Erythroblast (primary cell): ENCODE measurements at regions not wholly inside any gene's neighbourhood (a gene's known extent, or its start where the extent isn't known, plus 50 kb on each side); places are given as distances from the start of the nearest gene placed in this dataset.

Experiments used
- DNase-seq, 2 experiments: peaks; one replicate each; lab custom pipeline; 2025; lab: John Stamatoyannopoulos, UW
- GATA1 ChIP-seq: IDR thresholded peaks from 2 replicates; pipeline ENCODE4 v1.6.1; 2011; ENCODE audit warnings: low read depth, mild to moderate bottlenecking, control low read depth, low read length, moderate library complexity
- POLR2A ChIP-seq: IDR thresholded peaks from 2 replicates; pipeline ENCODE4 v1.6.1; 2011; ENCODE audit warnings: mild to moderate bottlenecking, low read length

DNA sequence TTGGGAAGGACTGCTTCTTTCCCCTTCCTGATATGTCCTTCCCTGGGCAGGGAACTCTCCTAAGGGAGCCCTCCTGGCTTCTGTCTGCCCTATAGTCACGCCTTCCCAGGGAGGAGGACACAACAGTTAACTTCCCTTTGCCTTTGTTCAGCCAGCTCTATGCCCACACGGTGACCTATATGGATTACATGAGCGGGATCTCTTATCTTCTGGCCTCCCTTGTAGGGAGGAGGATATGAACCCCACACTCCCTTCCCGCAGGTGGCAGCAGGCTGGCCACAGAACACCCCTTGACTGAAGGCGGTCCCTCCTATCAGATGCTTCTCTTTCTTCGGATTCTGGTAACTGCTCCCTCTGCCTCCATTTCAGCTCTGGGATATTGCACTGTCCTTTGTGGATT is 135.6 kb upstream of the MAX start:
- DNase-seq: peak; percentile 11 to 31
- TF ChIP-seq GATA1: no peak
- TF ChIP-seq POLR2A: no peak

DNA sequence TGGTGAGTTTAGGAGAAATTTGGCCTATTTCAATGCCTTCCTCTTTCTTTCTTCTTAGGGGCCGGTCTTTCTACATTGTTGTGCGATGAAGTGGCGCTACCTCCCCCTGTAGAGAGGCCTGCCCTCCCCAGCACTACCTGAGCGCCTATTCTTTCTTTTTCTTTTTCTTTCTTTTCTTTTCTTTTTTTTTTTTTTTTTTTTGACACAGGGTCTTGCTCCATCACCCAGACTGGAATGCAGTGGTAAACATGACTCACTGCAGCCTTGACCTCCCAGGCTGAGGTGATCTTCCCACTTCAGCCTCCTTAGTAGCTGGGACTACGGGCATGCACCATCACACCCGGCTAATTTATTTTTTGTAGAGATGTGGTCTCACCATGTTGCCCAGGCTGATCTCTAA is 136.1 kb upstream of the MAX start:
- no peak for TF ChIP-seq POLR2A
- TF ChIP-seq GATA1: no peak
- DNase-seq: no peak

DNA sequence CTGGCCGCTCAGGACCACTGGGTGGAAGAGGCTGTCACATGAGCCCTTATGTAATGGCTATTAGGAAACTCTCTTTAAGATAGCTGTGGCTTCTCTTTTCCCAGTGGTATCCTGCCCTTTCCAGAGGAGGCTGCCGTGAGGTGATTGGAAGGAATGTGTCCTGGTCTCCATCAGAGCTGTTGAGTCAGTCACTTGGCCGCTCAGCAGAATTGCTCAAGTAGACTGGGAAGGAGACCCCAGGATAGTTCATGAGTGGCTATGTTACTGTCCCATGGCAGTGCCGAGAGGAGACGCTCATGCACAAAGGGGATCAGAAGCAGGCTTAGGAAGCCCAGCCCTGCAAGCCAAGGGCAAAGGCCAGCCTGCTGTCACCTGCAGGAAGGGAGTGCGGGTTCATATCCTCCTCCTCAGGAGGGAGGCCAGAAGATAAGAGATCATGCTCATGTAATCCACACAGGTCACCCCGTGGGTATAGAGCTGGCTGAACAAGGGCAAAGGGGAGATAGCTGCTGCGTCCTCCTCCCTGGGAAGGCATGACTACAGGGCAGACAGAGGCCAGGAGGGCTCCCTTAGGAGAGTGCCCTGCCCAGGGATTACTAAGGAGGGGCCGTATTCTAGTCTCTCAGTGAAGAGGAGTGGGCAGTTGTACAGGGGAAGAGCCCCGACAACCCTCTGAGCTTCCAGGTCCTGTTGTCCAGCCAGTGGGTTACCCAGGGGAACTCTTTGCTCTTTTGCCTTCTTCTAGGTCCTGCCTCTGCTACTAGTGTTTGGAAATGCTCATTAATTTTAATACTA is 137.0 kb upstream of the MAX start:
- no peak for TF ChIP-seq POLR2A
- no peak for TF ChIP-seq GATA1
- DNase-seq: no peak

DNA sequence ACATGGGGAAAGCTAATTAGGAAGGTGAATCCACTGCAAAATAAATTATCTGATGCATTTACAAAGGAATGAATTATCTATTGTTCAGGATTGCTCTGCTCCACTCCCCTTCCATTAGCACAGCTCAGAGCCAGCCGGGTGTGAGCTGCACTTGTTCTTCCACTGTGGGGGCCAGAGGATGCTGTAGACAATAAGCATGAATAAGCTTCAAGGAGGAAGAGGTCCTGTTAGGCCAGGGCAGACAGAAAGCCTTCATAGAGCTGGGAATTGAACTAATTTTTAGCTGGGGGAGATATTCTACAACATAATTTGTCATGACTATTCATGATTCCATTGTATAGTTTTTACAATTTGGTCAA is 137.6 kb upstream of the MAX start:
- no peak for DNase-seq
- TF ChIP-seq POLR2A (no peak), GATA1 (no peak)

DNA sequence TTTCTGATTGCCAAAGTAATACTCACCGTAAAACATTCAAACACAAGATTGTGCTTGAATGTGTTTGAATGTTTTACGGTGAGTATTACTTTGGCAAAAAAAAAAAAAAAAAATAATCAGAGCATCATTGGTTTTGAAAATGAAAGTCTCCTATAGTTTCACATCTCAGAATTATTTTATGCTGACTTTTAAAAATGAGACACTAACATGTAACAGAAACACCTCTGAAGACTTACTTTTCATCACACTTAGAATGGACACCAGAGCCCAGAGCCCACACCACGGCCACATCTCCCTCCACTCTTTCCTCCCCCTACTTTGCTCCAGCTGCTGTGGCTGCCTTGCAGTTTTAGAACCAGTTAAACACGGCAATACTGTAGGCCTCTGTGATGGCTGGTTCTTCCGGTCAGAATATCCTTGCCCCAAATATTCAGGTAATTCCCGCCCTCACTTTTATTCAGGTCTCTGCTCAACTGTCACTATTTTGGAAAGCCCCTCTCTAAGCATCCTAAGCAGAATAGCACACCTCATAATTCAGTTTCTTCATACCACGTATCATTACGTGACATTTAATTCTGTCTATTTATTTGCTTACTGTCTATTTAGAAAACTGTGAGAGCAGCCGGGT is 138.9 kb upstream of the MAX start:
- TF ChIP-seq GATA1 (no peak), POLR2A (no peak)
- DNase-seq: no peak

DNA sequence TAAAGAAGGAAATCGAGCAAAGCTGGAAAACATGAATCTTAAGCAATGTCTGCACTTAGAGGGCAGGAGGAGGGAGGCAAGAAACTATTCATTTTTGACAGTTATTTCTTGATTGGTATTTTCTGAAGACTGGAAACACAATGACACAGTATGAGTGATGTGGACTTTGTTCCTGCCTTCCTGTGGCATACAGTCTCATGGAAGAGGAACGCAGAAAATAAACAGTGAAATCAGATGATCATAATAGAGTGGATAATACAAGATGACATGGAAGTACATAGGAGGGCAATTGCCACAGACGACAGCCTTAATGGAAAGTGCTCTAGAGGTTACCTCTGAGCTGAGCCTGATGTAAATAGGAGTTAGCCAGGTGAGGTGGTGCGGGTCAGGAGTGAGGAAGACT is 140.4 kb upstream of the MAX start:
- TF ChIP-seq POLR2A: no peak
- no peak for TF ChIP-seq GATA1
- no peak for DNase-seq

DNA sequence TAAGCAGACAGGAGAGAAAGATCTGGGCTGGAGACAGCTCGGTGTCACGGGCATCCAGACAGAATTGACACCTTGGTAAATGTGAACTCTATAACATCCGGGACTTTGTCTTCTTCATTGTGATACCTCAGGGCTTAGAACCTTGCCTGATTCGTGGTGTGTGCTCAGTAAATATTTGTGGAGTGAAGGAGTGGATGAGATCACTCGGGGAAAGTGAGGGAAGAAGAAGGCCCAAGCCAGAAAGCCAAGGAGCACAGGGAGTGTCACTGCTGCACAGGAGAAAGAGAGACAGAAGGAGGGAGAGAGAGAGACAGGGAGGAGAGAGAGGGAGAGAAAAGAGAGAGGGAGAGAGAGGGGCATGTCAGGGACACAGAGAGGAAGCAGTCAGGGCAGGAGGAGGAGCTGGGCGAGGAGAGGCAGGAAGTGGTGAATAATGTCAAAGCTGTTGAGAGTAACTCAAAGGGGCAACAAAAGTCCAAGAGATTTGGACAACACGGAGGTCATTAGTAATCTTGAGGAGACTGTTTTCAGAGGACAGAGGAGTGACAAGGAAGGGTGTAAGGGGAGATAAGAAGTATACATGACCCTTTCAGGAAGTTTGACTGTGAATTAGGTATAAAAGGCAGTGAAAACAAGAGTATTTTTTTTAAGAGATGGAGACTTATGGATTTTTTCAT is 141.6 kb upstream of the MAX start:
- TF ChIP-seq GATA1 (no peak), POLR2A (no peak)
- no peak for DNase-seq

DNA sequence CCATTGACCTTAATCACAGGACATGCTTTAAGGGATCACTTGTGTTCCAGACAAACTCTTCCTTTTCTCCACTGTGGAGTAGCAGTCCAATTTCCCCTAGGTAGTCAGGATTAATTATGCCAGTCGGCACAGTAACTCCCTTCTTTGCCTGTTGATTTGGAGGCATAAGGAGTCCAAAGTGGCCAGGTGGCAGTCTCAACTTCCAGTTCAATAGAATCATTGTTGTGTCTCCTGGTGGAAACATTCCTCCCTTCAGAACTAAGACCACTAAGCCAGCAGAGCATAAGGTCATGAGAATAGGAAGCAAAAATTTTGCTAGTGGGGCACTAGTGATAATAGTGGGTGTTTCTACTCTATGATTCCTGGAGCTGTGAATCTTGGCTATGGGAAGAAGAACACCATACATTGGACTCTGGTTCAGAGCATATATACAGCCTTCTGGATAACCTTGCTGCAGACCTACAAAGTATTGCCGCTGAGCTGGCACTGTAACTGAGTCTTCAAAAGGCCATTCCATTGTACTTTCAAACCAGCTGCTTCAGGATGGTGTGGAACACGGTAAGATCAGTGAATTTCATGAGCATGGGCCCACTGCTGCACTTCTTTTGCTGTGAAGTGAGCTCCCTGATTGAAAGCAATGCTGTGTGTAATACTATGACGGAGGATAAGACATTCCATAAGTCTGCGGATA is 147.3 kb upstream of the MAX start:
- DNase-seq: no peak

DNA sequence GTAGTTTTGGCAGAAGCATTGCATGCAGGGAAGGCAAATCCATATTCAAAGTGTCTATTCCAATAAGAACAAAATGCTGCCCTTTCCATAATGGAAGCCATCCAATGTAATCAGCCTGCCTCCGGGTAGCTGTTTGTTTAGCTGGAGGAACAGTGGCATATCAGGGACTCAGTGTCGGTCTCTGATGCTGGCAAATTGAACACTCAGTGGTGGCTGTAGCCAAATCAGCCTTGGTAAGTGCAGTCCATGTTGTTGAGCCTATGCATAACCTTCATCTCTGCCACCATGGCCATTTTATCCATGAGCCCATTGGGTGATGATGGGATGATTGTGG is 147.8 kb upstream of the MAX start:
- no peak for DNase-seq
- TF ChIP-seq GATA1 (no peak), POLR2A (no peak)

More for the DNA sequence above, 147.3 kb upstream of the MAX start:
- TF ChIP-seq GATA1 (no peak), POLR2A (no peak)

DNA sequence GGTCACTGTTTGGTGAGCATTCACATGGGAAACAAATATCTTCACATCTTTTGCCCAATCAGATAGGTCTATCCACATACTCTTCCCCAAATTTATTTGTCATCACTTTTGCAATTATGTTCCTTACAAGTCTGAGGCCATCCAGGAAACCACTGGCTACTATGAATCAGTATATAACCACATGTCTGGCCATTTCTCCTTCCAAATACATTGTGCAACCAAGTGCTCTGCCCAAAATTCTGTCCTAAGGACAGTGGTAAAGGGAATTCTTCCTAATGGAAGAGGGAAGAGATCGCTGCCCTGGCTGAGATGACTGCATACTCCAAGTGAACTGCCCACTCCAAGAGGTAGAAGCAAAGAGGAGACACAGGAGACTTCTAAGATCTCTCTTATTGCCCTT is 148.9 kb upstream of the MAX start:
- DNase-seq: no peak
- no peak for TF ChIP-seq GATA1
- no peak for TF ChIP-seq POLR2A

DNA sequence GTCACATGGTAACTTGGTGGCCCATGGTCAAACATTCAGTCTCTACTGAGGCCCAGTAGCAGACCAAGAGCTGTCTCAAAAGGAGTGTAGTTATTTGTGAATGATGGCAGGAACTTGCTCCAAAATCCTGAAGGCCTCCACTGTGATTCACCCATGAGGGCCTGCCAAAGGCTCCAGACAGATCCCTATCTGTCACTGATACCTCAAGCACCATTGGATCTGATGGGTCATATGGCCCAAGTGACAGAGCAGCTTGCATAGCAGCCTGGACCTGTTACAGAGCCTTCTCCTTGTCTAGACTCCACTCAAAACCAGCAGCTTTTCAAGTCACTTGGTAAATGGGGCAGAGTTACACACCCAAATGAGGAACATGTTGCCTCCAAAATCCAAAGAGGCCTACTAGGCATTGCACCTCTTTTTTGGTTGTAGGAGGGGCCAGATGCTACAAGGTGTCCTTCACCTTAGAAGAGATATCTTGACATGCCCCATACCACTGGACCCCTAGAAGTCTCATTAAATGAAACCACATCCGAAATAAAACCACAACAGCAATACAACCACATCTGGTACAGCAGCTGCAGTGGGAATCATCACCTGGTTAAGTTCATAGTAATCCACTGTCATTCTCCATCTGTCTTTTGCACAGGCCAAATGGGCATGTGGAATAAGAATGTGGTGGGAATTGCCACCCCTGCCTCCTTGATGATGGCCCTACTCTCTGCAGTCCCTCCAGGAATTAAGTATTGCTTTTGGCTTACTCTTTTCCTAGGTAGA is 150.4 kb upstream of the MAX start:
- DNase-seq: no peak

DNA sequence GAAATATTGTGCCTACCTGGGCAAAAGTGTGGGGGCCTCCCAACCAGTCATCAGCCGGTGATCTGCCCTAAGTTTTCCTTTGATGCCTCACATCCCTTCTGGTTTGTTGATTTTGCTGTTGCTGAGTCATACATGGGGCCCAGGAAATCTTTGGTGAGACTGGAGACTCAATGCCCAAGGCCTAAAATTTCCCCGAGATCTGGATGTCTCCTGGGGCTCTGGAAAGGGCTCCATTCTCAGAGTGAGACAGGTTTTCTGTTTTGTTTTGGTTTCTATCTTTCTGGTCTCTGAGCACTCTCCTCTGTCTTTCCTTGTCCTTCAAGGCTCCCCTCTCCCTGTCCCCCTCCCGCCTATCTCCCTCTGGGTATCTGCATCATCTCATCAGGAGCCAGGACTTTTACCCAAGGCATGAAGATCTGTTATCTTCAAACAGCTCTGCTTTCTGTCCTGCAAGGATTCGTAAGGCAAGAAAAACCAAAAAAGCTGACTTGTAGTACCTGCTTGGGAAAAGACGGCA is 152.8 kb upstream of the MAX start:
- DNase-seq: no peak

More for the DNA sequence above, 150.4 kb upstream of the MAX start:
- TF ChIP-seq POLR2A (no peak), GATA1 (no peak)

More for the DNA sequence above, 152.8 kb upstream of the MAX start:
- no peak for TF ChIP-seq GATA1
- TF ChIP-seq POLR2A: no peak
